CD4-positive, CD25-positive, alpha-beta regulatory T cell (primary cell): ENCODE measurements at regions not wholly inside any gene's neighbourhood (a gene's known extent, or its start where the extent isn't known, plus 50 kb on each side); places are given as distances from the start of the nearest gene placed in this dataset.

Experiments
- ATAC-seq, 2 donors: fragments of 150-1000 bp; cut with Tn5 transposase; one replicate each; pipeline ENCODE4 v1.10.0; 2021; ENCODE audit warnings: low read depth in 2 of 2, moderate number of reproducible peaks in 2 of 2, moderate library complexity in 1 of 2
- DNase-seq, 3 donors: peaks; one replicate each; pipeline versions ENCODE4 v3.0.0 to v3.0.0-alpha.2; 2012 to 2022; ENCODE audit warnings: mixed read lengths in 1 of 3
- H3K27ac ChIP-seq: one replicate; pipeline ENCODE4 v1.7.0; 2013; ENCODE audit warnings: mild to moderate bottlenecking, low read length; ENCODE audit not compliant: insufficient read depth, poor library complexity, severe bottlenecking
- H3K27me3 ChIP-seq: one replicate; pipeline ENCODE4 v1.7.0; 2013; ENCODE audit warnings: low read length; ENCODE audit not compliant: control insufficient read depth, insufficient read depth
- H3K36me3 ChIP-seq: one replicate; pipeline ENCODE4 v1.7.0; 2013; ENCODE audit warnings: mild to moderate bottlenecking, low read length, moderate library complexity; ENCODE audit not compliant: control insufficient read depth, insufficient read depth
- H3K4me1 ChIP-seq: 2 replicates; pipeline ENCODE4 v1.7.0; 2013; ENCODE audit warnings: mild to moderate bottlenecking, low read length; ENCODE audit not compliant: insufficient read depth, control insufficient read depth, poor library complexity, severe bottlenecking
- H3K4me3 ChIP-seq: one replicate; pipeline ENCODE4 v1.7.0; 2013; ENCODE audit warnings: low read depth, mild to moderate bottlenecking, low read length, moderate library complexity
- H3K9me3 ChIP-seq, 2 experiments: 1 replicate in 1 of 2; 2 replicates in 1 of 2; pipeline ENCODE4 v1.7.0; 2013; ENCODE audit warnings: low read length in 2 of 2, mild to moderate bottlenecking in 1 of 2, moderate library complexity in 1 of 2; ENCODE audit not compliant: control insufficient read depth in 2 of 2
- H3K27ac Mint-ChIP-seq, 3 donors: one replicate each; pipeline ENCODE4 v1.8.0; 2020 to 2022; ENCODE audit warnings: mild to moderate bottlenecking in 3 of 3, mixed read lengths in 3 of 3, moderate library complexity in 2 of 3
- H3K27me3 Mint-ChIP-seq: one replicate; pipeline ENCODE4 v1.8.0; 2022; ENCODE audit warnings: mild to moderate bottlenecking, mixed read lengths
- H3K36me3 Mint-ChIP-seq: one replicate; pipeline ENCODE4 v1.8.0; 2020; ENCODE audit warnings: mixed read lengths
- H3K4me1 Mint-ChIP-seq, 4 donors: one replicate each; pipeline ENCODE4 v1.8.0; 2020 to 2022; ENCODE audit warnings: mixed read lengths in 4 of 4, mild to moderate bottlenecking in 1 of 4
- H3K4me3 Mint-ChIP-seq, 4 donors: one replicate each; pipeline ENCODE4 v1.8.0; 2020 to 2022; ENCODE audit warnings: mild to moderate bottlenecking in 4 of 4, mixed read lengths in 4 of 4, moderate library complexity in 3 of 4
- H3K9me3 Mint-ChIP-seq, 7 donors: one replicate each; pipeline ENCODE4 v1.8.0; 2020 to 2022; ENCODE audit warnings: mixed read lengths in 7 of 7, mild to moderate bottlenecking in 3 of 7, moderate library complexity in 2 of 7

DNA sequence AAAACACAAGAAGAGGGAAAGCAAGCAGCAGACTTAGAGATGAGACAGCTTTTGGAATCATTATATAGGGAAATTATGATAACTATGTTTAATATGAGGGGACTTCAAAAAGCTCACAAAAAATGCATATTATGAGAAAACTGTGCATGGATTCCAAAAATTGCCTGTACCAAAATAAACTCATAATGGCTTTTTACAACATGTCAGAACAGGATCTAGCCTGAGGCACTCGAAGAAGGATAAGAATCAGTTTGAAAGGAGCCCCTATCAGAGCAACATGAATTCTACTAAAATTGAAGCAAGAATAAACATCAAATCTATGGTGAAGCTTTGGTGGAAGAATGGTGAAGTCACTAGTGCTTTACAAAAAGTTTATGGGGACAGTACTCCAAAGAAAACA, 187.4 kb downstream of the RDH14 start:
- peaks cover 0 to under 1% (median 0%) of the 10 kb centered on the region in 7 donors for H3K9me3 Mint-ChIP-seq
- Histone ChIP-seq H3K36me3 (no peaks in the 10 kb centered on the region), H3K9me3 (no peaks in the 10 kb centered on the region), H3K27ac (no peak overlapping the region), H3K4me1 (no peaks in the 10 kb centered on the region), H3K27me3 (no peaks in the 10 kb centered on the region), H3K4me3 (no peak overlapping the region)
- no peak overlapping the region for H3K4me3 Mint-ChIP-seq
- no peak overlapping the region for H3K27ac Mint-ChIP-seq
- no peaks in the 10 kb centered on the region for H3K4me1 Mint-ChIP-seq
- DNase-seq (no peak), ATAC-seq (no peak)
- no peaks in the 10 kb centered on the region for H3K36me3 Mint-ChIP-seq
- H3K27me3 Mint-ChIP-seq, result peaks cover 11% of the 10 kb centered on the region

DNA sequence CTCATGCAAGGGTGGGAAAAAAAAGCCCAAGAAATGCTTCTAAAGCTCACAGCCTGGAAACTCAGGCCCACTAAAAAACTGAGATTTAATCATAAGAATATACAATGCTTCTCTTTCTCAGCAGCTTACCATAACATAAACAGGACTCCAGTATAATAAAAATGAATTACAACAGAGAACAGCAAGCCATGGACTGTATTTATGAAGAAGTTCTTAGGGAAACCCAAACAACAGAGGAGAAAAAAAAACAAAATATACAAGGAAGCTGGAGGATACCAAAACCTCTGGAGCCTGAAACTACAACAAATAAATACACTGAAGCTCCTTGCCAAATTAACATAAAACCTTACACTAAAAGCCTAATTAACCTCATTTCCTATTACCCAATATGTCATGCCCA, 187.8 kb downstream of the RDH14 start:
- Mint-ChIP-seq H3K27ac (no peak overlapping the region), H3K4me1 (no peaks in the 10 kb centered on the region), H3K9me3 (no peaks in the 10 kb centered on the region), H3K27me3 (peaks cover 11% of the 10 kb centered on the region), H3K36me3 (no peaks in the 10 kb centered on the region), H3K4me3 (no peak overlapping the region)
- no peak for ATAC-seq
- no peak overlapping the region for H3K4me3 ChIP-seq
- no peaks in the 10 kb centered on the region for H3K27me3 ChIP-seq
- H3K9me3 ChIP-seq, result no peaks in the 10 kb centered on the region
- no peak for DNase-seq
- H3K4me1 ChIP-seq, result no peaks in the 10 kb centered on the region
- no peak overlapping the region for H3K27ac ChIP-seq
- no peaks in the 10 kb centered on the region for H3K36me3 ChIP-seq

DNA sequence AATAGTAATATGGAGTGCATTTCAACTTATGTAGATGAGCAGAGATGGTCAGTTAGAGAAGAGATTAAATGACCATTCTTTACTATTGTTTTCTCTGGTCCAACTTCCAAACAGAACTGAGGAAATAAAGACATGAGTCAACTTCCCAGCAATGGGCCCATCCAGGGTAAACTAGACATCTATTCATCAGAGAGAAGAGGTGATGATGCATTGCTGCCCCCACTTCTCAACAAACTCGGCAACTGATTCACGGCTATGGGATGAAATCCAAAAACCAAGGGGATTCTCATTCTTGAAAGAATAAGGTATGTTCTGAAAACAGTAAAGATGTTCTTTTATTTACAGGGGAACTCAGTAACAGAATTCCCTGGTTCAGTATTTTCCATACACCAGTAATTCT, 190.7 kb downstream of the RDH14 start:
- Mint-ChIP-seq H3K4me1 (no peaks in the 10 kb centered on the region), H3K27ac (no peak overlapping the region), H3K9me3 (no peaks in the 10 kb centered on the region), H3K4me3 (no peak overlapping the region), H3K27me3 (peaks cover 11% of the 10 kb centered on the region), H3K36me3 (no peaks in the 10 kb centered on the region)
- Histone ChIP-seq H3K36me3 (no peaks in the 10 kb centered on the region), H3K27ac (no peak overlapping the region), H3K9me3 (no peaks in the 10 kb centered on the region), H3K4me1 (no peaks in the 10 kb centered on the region), H3K4me3 (no peak overlapping the region), H3K27me3 (no peaks in the 10 kb centered on the region)
- ATAC-seq, result no peak
- no peak for DNase-seq

DNA sequence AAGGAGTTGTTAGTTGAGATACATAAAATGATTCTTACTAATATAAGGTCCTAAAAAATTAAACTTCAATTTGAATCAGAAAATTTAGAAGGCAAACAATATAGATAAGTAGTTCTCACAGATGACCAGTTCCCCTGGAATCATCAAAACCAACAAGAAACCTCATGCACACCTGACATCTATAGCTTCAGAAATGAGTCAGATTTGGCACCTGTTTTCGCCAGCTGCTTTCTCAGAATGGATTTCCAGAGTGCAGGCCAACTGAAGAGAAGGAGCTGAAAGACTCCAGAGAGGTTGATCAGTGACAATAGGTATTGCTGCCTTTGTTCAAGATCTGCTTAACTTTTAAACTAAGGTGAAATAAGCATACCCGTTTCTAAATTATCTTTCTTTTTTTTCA, 192.4 kb downstream of the RDH14 start:
- H3K4me1 Mint-ChIP-seq, result no peaks in the 10 kb centered on the region
- H3K27me3 Mint-ChIP-seq, result peaks cover 11% of the 10 kb centered on the region
- ATAC-seq, result no peak
- DNase-seq, result no peak
- Histone ChIP-seq H3K4me1 (no peaks in the 10 kb centered on the region), H3K9me3 (no peaks in the 10 kb centered on the region), H3K27ac (no peak overlapping the region), H3K36me3 (no peaks in the 10 kb centered on the region), H3K4me3 (no peak overlapping the region), H3K27me3 (no peaks in the 10 kb centered on the region)
- no peak overlapping the region for H3K4me3 Mint-ChIP-seq
- no peaks in the 10 kb centered on the region for H3K36me3 Mint-ChIP-seq
- H3K9me3 Mint-ChIP-seq, result peaks cover 0 to 2% (median 0%) of the 10 kb centered on the region in 7 donors
- no peak overlapping the region for H3K27ac Mint-ChIP-seq

DNA sequence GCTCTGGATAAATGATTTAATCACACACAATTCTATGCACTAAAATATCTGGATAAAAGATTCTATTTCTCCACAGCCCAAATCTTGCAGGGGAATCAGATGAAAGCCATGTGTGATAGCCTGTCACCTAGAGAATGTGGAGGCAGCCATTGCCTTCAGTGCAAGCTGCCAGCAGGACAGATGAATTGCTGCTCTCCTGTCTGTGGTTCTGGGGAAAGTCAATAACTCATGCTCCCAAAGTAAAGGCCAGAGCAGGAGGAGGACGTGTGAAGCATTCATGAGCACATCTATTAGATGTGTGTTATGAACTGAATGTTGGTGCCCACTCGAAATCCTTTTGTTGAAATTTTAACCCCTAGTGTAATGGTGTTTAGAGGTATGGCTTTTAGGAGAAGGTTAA, 195.1 kb downstream of the RDH14 start:
- Histone ChIP-seq H3K36me3 (no peaks in the 10 kb centered on the region), H3K4me1 (no peaks in the 10 kb centered on the region), H3K27ac (no peak overlapping the region), H3K9me3 (no peaks in the 10 kb centered on the region), H3K27me3 (no peaks in the 10 kb centered on the region), H3K4me3 (no peak overlapping the region)
- H3K27me3 Mint-ChIP-seq, result peaks cover 4% of the 10 kb centered on the region
- peaks cover 0 to 2% (median 0%) of the 10 kb centered on the region in 7 donors for H3K9me3 Mint-ChIP-seq
- ATAC-seq (no peak), DNase-seq (no peak)
- no peaks in the 10 kb centered on the region for H3K4me1 Mint-ChIP-seq
- no peaks in the 10 kb centered on the region for H3K36me3 Mint-ChIP-seq
- no peak overlapping the region for H3K4me3 Mint-ChIP-seq
- H3K27ac Mint-ChIP-seq, result no peak overlapping the region

DNA sequence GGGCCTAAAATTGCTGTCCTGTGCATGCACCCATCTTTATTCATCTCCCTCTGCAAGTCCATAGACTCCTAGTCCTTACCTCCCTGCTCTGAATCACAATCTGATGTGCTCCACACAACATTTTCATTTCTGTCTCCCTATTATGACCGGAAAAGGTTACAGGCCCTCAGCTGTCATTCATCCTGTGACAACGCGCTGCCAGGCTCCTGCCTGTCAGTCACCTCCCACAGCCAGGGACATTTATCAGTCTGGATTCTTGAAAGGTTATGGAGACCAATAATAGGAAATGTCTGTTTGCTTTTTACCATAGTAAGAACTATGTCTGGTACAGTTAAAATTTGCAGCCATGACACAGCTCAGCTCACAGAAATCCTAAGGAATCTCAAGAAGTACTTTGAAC, 197.1 kb downstream of the RDH14 start:
- ATAC-seq (no peak), DNase-seq (no peak)
- H3K27me3 ChIP-seq, result no peaks in the 10 kb centered on the region
- H3K27ac ChIP-seq, result no peak overlapping the region
- no peaks in the 10 kb centered on the region for H3K9me3 ChIP-seq
- H3K27me3 Mint-ChIP-seq, result no peaks in the 10 kb centered on the region
- H3K36me3 Mint-ChIP-seq, result no peaks in the 10 kb centered on the region
- no peaks in the 10 kb centered on the region for H3K4me1 Mint-ChIP-seq
- H3K4me3 Mint-ChIP-seq, result no peak overlapping the region
- no peak overlapping the region for H3K4me3 ChIP-seq
- H3K27ac Mint-ChIP-seq, result no peak overlapping the region
- no peaks in the 10 kb centered on the region for H3K36me3 ChIP-seq
- no peaks in the 10 kb centered on the region for H3K4me1 ChIP-seq
- peaks cover 0 to 2% (median 0%) of the 10 kb centered on the region in 7 donors for H3K9me3 Mint-ChIP-seq

DNA sequence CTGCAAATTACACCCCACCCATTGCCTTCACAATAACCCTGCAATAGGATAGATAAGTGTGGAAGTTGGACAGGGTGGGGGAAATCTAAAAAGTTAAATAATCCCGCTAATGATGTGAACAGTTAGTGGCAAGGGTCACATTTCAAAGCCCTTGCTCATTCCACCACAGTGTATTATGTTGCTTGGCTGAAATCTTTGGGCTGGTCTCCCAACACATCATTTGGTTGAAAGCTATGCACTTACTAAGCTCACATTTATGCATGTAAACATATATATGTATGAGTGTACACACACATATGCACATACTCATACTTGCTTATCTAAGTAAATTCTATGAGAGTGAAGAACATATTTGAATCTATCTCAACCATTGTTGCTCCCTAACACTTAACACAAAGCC, 197.8 kb downstream of the RDH14 start:
- Histone ChIP-seq H3K27me3 (no peaks in the 10 kb centered on the region), H3K4me1 (no peaks in the 10 kb centered on the region), H3K4me3 (no peak overlapping the region), H3K27ac (no peak overlapping the region), H3K36me3 (no peaks in the 10 kb centered on the region), H3K9me3 (no peaks in the 10 kb centered on the region)
- Mint-ChIP-seq H3K27ac (no peak overlapping the region), H3K9me3 (peaks cover 0 to 2% (median 0%) of the 10 kb centered on the region in 7 donors), H3K36me3 (no peaks in the 10 kb centered on the region), H3K4me3 (no peak overlapping the region), H3K4me1 (no peaks in the 10 kb centered on the region), H3K27me3 (no peaks in the 10 kb centered on the region)
- no peak for ATAC-seq
- DNase-seq, result no peak

DNA sequence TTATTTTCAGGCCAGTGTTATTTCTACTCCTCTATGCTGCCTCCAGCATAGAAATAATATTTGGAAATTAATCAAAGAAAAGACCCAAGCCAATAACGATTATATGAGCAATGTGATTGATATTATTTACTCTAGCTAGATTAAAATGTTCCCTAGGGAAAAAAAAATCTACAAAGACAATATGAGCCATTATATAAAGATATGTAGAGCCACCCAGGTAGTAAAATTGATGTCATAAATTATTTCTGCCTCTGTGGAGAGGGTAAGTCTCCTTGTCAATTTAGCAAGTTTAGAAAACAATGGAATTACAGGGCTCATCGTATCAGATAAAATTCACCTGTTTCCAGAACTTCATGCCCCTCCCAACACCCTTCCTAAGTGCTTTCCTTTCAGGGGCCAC, 202.9 kb downstream of the RDH14 start:
- Mint-ChIP-seq H3K36me3 (no peaks in the 10 kb centered on the region), H3K27me3 (no peaks in the 10 kb centered on the region), H3K9me3 (no peaks in the 10 kb centered on the region), H3K4me3 (no peak overlapping the region), H3K27ac (no peak overlapping the region), H3K4me1 (no peaks in the 10 kb centered on the region)
- Histone ChIP-seq H3K4me1 (no peaks in the 10 kb centered on the region), H3K27me3 (no peaks in the 10 kb centered on the region), H3K4me3 (no peak overlapping the region), H3K36me3 (no peaks in the 10 kb centered on the region), H3K9me3 (no peaks in the 10 kb centered on the region), H3K27ac (no peak overlapping the region)
- ATAC-seq (no peak), DNase-seq (no peak)
